HCT116 (cell line): ENCODE measurements at regions not wholly inside any gene's neighbourhood (a gene's known extent, or its start where the extent isn't known, plus 50 kb on each side); places are given as distances from the start of the nearest gene placed in this dataset.

Experiments
- CTCF ChIP-seq, 3 experiments: fragments of 200-600 bp in 1 of 3; sonication (generic) in 1 of 3; IDR thresholded peaks in 2 of 3; conservative IDR thresholded peaks in 1 of 3; 2 replicates each; pipeline ENCODE4 v1.5.1; 2012 to 2017; ENCODE audit warnings: low read depth in 2 of 3, low read length in 2 of 3, antibody characterized with exemption in 1 of 3, borderline replicate concordance in 1 of 3, control low read depth in 1 of 3, mild to moderate bottlenecking in 1 of 3, mixed read lengths in 1 of 3, mixed run types in 1 of 3, moderate library complexity in 1 of 3; ENCODE audit not compliant: insufficient read depth in 1 of 3
- POLR2A ChIP-seq: IDR thresholded peaks from 2 replicates; pipeline ENCODE4 v1.7.0; 2011; ENCODE audit warnings: borderline replicate concordance; ENCODE audit not compliant: insufficient read depth, insufficient read length; ENCODE audit errors: extremely low read depth
- RAD21 ChIP-seq: IDR thresholded peaks from 2 replicates; pipeline ENCODE4 v1.6.1; 2012; ENCODE audit warnings: low read depth, mild to moderate bottlenecking
- ZNF274 ChIP-seq: fragments of 200-500 bp; sonication (Bioruptor generic); IDR thresholded peaks from 2 replicates; pipeline ENCODE4 v1.6.1; 2014; ENCODE audit warnings: mild to moderate bottlenecking, low read depth, low read length, inconsistent platforms

- TF ChIP-seq RAD21 (no peak), ZNF274 (no peak), CTCF (IDR thresholded peaks at IDR 0.05 in 2 of 3, conservative IDR thresholded peaks at IDR 0.05 in 1 of 3; ENCODE audit: borderline replicate concordance in 1 of 3, insufficient read depth in 1 of 3, low read depth in 2 of 3, low read length in 2 of 3) (no peak), POLR2A (no peak)
Observed at GRCh38 chr1:229194096-229194495, 76.8 kb upstream of the RAB4A start.
